ENCODE measurements at regions not wholly inside any gene's neighbourhood (a gene's known extent, or its start where the extent isn't known, plus 50 kb on each side); places are given as distances from the start of the nearest gene placed in this dataset.

GRCh38 chr10:3554121-3554522 is 230.9 kb downstream of the KLF6 start:
- DNase-seq (ENCODE audit: low read depth in 2 of 3, low spot score in 2 of 3) = peak in 1 of 3 donors; percentile 7

GRCh38 chr10:3552281-3552680 is 232.7 kb downstream of the KLF6 start:
- DNase-seq (ENCODE audit: low read depth in 2 of 3, low spot score in 2 of 3) = no peak

- DNase-seq (ENCODE audit: low read depth in 2 of 3, low spot score in 2 of 3) = no peak
These were observed 233.2 kb downstream of the KLF6 start for GRCh38 chr10:3551761-3552160.

- no peak for DNase-seq (ENCODE audit: low read depth in 2 of 3, low spot score in 2 of 3)
These were observed 235.9 kb downstream of the KLF6 start for GRCh38 chr10:3549118-3549517.

- DNase-seq (ENCODE audit: low read depth in 2 of 3, low spot score in 2 of 3) = no peak
These were observed 236.3 kb downstream of the KLF6 start for GRCh38 chr10:3548702-3549101.

- DNase-seq (ENCODE audit: low read depth in 2 of 3, low spot score in 2 of 3) = no peak
These were observed 236.9 kb downstream of the KLF6 start for GRCh38 chr10:3548076-3548475.

- no peak for DNase-seq (ENCODE audit: low read depth in 2 of 3, low spot score in 2 of 3)
These were observed 240.4 kb downstream of the KLF6 start for GRCh38 chr10:3544561-3544960.

- DNase-seq (ENCODE audit: low read depth in 2 of 3, low spot score in 2 of 3) = no peak
These were observed 242.8 kb downstream of the KLF6 start for GRCh38 chr10:3542185-3542611.

- no peak for DNase-seq (ENCODE audit: low read depth in 2 of 3, low spot score in 2 of 3)
These were observed 245.2 kb downstream of the KLF6 start for GRCh38 chr10:3539696-3540383.

- DNase-seq (ENCODE audit: low read depth in 2 of 3, low spot score in 2 of 3) = no peak
These were observed 246.1 kb downstream of the KLF6 start for GRCh38 chr10:3538656-3539531.

- no peak for DNase-seq (ENCODE audit: low read depth in 2 of 3, low spot score in 2 of 3)
These were observed 246.7 kb downstream of the KLF6 start for GRCh38 chr10:3538291-3538655.

GRCh38 chr10:3537518-3537917 is 247.5 kb downstream of the KLF6 start:
- no peak for DNase-seq (ENCODE audit: low read depth in 2 of 3, low spot score in 2 of 3)

GRCh38 chr10:3535001-3535400 is 250.0 kb downstream of the KLF6 start:
- no peak for DNase-seq (ENCODE audit: low read depth in 2 of 3, low spot score in 2 of 3)

GRCh38 chr10:3534433-3534832 is 250.6 kb downstream of the KLF6 start:
- no peak for DNase-seq (ENCODE audit: low read depth in 2 of 3, low spot score in 2 of 3)

- no peak for DNase-seq (ENCODE audit: low read depth in 2 of 3, low spot score in 2 of 3)
These were observed 251.7 kb downstream of the KLF6 start for GRCh38 chr10:3533296-3533695.

GRCh38 chr10:3532644-3533043 is 252.4 kb downstream of the KLF6 start:
- no peak for DNase-seq (ENCODE audit: low read depth in 2 of 3, low spot score in 2 of 3)

GRCh38 chr10:3531670-3532069 is 253.3 kb downstream of the KLF6 start:
- DNase-seq (ENCODE audit: low read depth in 2 of 3, low spot score in 2 of 3) = no peak

GRCh38 chr10:3530783-3531645 is 254.0 kb downstream of the KLF6 start:
- DNase-seq (ENCODE audit: low read depth in 2 of 3, low spot score in 2 of 3) = no peak

- no peak for DNase-seq (ENCODE audit: low read depth in 2 of 3, low spot score in 2 of 3)
These were observed 254.7 kb downstream of the KLF6 start for GRCh38 chr10:3530346-3530745.

- DNase-seq (ENCODE audit: low read depth in 2 of 3, low spot score in 2 of 3) = no peak
These were observed 255.3 kb downstream of the KLF6 start for GRCh38 chr10:3529691-3530090.

GRCh38 chr10:3528823-3529403 is 256.1 kb downstream of the KLF6 start:
- DNase-seq (ENCODE audit: low read depth in 2 of 3, low spot score in 2 of 3) = no peak
